PC-3 (cell line): ENCODE measurements at regions not wholly inside any gene's neighbourhood (a gene's known extent, or its start where the extent isn't known, plus 50 kb on each side); places are given as distances from the start of the nearest gene placed in this dataset.

Source experiments
- CTCF ChIP-seq: fragments of 300-600 bp; sonication (generic); conservative IDR thresholded peaks from 2 replicates; pipeline ENCODE4 v1.5.1; 2017; ENCODE audit warnings: antibody characterized with exemption, low read depth, mild to moderate bottlenecking, low read length
- EZH2phosphoT487 ChIP-seq: fragments of 300-600 bp; sonication (generic); IDR thresholded peaks from 2 replicates; pipeline ENCODE4 v1.6.1; 2018; ENCODE audit warnings: mild to moderate bottlenecking, antibody characterized with exemption, low read length, borderline replicate concordance

GRCh38 chr4:110917835-110918234 is 295.0 kb upstream of the PITX2 start:
- TF ChIP-seq CTCF (no peak), EZH2phosphoT487 (no peak)
